Tibial nerve (tissue), 4 donors: ENCODE measurements at regions not wholly inside any gene's neighbourhood (a gene's known extent, or its start where the extent isn't known, plus 50 kb on each side); places are given as distances from the start of the nearest gene placed in this dataset.

Source experiments
- EP300 ChIP-seq, 2 donors: sonication (generic); formaldehyde crosslinking; IDR thresholded peaks; one replicate each; pipeline ENCODE4 v1.6.1; 2017; ENCODE audit warnings: antibody characterized with exemption in 2 of 2, mild to moderate bottlenecking in 1 of 2
- TF ChIP-seq, protein P1 (sequence below), 5 experiments: fragments of 200-600 bp in 3 of 5; fragments of 450-650 bp in 2 of 5; sonication (generic) in 3 of 5; IDR thresholded peaks; one replicate each; pipeline ENCODE4 v1.5.1; 2016 to 2019; ENCODE audit warnings: antibody characterized with exemption in 5 of 5, mild to moderate bottlenecking in 3 of 5, moderate library complexity in 2 of 5

DNA sequence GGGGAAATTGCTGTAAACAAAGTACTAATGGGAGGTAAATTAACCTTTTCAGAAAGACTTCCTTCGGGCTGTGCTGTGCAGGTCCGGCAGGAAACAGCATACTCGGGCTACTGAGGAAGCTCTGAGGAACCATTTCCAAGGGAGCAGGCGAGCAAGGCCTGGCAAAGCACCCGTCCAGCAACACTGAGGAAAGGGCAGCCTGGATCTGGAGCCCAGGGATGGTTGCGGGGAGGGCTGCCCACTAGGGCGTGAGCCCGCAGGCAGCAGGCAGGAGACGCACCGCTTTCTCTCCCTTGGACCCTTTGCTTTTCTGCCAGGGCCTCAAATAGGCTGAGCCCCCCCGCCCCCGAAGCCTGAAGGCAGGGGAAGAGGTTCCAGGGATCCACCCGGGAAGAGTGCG lies 89.5 kb downstream of the SOX11 start:
- TF ChIP-seq, protein P1, sequence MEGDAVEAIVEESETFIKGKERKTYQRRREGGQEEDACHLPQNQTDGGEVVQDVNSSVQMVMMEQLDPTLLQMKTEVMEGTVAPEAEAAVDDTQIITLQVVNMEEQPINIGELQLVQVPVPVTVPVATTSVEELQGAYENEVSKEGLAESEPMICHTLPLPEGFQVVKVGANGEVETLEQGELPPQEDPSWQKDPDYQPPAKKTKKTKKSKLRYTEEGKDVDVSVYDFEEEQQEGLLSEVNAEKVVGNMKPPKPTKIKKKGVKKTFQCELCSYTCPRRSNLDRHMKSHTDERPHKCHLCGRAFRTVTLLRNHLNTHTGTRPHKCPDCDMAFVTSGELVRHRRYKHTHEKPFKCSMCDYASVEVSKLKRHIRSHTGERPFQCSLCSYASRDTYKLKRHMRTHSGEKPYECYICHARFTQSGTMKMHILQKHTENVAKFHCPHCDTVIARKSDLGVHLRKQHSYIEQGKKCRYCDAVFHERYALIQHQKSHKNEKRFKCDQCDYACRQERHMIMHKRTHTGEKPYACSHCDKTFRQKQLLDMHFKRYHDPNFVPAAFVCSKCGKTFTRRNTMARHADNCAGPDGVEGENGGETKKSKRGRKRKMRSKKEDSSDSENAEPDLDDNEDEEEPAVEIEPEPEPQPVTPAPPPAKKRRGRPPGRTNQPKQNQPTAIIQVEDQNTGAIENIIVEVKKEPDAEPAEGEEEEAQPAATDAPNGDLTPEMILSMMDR (IDR thresholded peaks at IDR 0.05), result no peak
- TF ChIP-seq EP300 (IDR thresholded peaks at IDR 0.05), result no peak
